SH-SY5Y (cell line): ENCODE measurements at regions not wholly inside any gene's neighbourhood (a gene's known extent, or its start where the extent isn't known, plus 50 kb on each side); places are given as distances from the start of the nearest gene placed in this dataset.

Source experiments
- GATA2 ChIP-seq: IDR thresholded peaks from 2 replicates; pipeline ENCODE4 v1.6.1; 2011; ENCODE audit warnings: mild to moderate bottlenecking, low read depth, low read length
- GATA3 ChIP-seq: IDR thresholded peaks from 2 replicates; pipeline ENCODE4 v1.6.1; 2011; ENCODE audit warnings: low read depth, mild to moderate bottlenecking, low read length, moderate library complexity

DNA sequence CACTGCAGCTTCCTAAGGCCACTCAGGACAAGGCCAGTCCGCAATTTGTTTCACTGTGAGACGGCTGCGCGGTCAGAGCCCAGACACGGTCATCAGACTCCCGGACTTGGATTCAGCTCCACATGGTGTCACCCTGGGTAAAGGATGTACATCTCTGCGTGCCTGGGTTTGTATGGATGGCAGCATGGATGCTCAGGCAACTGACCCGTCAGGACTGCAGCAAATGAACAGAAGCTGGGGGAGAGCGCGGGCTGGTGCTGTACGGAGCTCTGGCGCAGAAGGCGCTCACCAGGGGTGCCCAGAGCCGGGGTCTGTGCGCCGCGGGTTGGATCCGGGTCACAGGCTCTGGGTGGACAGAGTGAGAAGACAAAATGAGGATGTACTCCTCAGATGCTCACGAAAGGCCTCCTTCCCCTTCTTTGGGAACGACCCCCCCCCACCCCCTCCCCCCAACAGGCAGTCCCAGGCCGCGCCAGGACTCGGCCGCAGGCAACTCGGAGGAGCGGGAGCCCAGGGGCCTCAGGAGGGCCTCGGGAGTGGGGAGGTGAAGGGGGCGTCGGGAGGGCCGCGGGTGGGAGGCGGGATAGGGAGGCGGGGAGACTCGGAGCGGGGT lies 92.4 kb downstream of the CXCL12 start:
- TF ChIP-seq GATA3: no peak
- no peak for TF ChIP-seq GATA2

GRCh38 chr10:44291091-44291490 lies 93.8 kb downstream of the CXCL12 start:
- no peak for TF ChIP-seq GATA2
- TF ChIP-seq GATA3: no peak

DNA sequence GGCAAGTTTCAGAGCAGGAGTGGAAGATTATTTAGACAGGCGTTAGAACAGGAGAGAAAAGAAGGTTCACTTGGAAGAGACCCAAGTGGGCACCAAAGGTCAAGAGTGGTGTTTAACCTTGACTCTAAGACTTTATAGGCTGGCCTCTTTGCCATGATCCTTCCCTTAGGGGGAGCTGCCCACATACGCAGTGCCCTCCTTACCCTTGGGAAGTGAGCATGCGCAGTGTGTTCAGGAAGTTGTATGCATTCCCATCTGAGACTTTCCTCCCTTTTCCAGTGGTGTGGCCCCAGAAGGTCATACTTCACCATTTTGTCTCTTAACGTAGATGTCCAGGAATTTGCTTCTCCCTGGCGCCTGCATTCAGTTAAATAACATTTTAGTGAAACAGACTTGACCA lies 95.8 kb downstream of the CXCL12 start:
- TF ChIP-seq GATA3: no peak
- no peak for TF ChIP-seq GATA2

- no peak for TF ChIP-seq GATA2
- no peak for TF ChIP-seq GATA3
These were observed 97.5 kb downstream of the CXCL12 start for GRCh38 chr10:44287408-44287807.

- TF ChIP-seq GATA2 (no peak), GATA3 (no peak)
These were observed 100.5 kb downstream of the CXCL12 start for GRCh38 chr10:44284198-44285084.

DNA sequence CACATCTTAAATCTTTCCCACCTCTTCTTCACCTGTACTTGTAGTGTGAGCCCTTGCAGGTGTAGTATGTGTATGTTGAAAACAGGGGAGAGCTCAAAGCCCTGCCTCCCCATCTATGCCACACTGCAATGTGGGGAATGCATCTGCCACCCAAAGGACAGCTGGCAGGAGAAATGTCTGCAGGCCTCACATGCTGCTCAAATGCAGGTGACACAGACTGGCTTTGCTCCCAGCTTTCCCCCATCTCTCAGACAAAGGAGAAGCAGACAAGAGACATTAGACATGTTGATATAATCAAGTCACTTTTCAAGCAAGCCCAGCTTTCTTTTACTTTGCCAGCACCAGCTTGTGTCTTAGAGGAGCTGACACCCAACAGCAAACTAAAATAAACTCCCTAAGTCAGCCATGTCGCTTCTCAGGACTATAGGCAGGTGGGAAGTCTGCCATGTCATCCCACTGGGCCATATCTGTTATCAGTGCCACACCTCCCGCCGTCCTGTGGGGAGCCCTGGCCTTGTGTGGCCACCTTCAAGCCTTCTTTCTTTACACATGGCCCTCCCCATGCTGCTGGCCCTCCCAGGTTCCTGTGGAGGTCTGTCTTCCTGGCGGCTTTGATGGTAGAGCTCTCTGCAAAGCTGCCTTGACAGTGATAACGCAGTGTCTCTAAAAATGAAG lies 102.1 kb downstream of the CXCL12 start:
- TF ChIP-seq GATA3 (no peak), GATA2 (no peak)

DNA sequence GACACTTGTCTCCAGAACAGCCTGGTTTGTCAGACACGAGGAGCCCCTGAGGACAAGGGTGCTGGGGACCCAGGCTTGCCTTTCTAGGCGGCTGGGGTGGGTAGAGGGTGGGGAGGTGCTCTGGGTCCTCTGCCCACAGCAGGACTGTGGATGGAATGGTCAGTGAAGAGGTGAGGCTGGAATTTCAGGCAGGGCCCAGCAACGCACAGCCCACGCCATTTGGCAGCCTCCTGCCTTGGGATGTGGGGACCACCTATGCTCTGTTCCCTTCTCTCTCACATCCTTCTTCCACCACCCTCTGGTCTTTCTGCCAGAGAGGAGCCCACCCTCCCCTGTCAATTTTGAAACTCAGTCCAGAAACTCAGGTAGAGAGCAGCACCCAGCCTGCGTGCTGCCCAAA lies 103.2 kb downstream of the CXCL12 start:
- TF ChIP-seq GATA3: no peak
- TF ChIP-seq GATA2: no peak

- no peak for TF ChIP-seq GATA2
- TF ChIP-seq GATA3: no peak
These were observed 103.7 kb downstream of the CXCL12 start for GRCh38 chr10:44281089-44281613.

DNA sequence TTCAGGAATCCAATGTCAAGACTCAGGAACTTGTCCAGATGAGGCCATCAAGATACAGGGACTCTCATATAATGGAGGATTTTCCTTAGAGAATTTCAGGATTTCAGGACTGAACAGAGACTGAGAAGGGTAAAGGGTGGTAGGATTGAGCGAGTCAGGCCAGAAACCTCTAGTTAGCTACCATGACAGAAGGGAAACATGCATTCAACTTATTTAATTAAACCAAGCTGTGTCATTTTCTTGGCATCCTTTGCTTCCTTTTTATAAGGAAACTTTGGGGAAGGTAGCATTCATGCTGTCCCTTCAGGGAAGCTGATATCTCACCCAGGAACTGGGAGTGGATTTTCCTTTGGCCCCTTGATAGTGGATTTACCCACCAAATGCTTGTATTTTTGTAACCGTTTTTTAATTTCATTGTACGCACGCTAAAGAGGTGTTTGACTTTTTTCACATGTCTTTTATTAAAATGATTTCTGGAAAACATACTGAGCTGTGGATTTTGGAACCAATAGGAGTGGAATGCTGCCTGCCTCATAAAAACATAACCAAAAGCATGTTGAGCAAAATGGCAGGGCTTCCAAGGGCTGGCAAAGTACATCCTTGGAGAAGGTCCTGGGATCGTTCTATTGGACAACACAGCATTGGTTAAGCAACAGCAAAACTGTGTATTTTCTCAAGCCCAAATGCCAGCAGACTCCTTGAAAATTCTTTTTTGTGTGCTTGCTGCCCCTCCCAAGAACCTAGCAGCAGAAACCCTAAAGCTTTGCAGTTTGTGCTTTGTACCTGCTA lies 104.5 kb downstream of the CXCL12 start:
- TF ChIP-seq GATA3 (no peak), GATA2 (no peak)

DNA sequence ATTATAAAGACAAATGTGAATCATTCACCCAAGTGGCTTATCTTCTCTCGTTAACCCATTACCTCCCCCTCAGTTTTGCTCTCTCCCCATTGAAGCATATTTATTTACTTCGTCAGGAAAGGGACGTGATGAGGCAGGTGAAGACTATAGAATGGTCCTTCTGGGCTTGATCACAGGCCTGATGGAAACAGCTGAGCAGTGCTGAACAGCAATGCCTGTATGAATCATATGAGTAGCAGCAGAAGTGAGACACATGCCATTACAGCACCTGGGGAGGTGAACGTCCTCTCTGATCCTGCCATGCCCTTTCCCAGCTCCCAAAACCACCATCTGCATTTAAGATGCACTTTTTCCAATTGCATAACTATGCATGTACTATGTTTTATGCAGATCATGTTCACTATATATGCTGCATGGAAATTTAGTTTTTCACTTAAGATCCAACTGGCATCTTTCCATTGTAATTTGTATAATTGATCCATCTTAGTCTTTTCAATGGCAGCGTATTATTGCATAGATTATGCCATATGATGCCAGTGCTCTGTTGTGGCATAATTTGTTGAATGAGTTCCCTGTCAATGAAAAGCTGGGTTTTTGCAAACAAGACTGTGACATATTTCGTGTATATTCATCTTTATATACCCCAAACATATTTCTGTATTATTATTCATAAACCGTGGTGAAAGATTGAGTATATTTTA lies 105.3 kb downstream of the CXCL12 start:
- TF ChIP-seq GATA3: no peak
- no peak for TF ChIP-seq GATA2

DNA sequence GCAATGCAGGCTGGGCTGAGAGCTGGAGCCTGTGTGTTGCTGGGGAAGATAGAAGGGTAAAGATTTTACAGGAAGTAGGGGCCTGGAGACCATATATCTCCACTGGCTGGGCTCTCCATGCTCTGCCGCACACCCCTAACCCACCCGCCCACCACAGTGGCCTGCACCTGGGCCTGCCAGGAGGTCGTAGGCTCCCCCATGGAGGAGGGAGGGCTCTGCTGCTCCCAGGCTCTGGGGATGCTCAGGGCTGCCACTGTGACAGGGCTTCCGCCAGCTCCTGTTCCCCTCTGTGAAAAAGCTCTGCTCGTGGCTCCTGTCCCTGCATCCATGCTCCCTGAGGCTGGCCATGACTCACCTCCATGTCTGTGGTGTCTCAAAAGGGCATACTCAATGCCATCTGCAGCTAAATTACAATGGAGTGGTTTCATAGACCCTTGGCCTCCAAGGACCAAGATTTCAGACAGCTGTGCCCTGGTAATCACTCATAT lies 106.0 kb downstream of the CXCL12 start:
- TF ChIP-seq GATA2: no peak
- TF ChIP-seq GATA3: no peak

DNA sequence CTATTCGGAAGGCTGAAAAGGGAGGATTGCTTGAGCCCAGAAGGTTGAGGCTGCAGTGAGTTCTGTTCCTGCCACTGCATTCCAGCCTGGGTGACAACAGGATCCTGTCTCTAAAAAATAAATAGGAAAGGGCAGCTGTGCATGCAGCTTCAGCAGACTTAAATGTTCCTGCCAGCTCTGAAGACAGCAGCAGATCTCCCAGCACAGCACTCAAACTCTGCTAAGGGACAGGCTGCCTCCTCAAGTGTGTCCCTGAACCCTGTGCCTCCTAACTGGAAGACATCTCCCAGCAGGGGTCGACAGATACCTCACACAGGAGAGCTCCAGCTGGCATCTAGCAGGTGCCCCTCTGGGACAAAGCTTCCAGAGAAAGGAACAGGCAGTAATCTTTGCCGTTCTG lies 117.9 kb downstream of the CXCL12 start:
- TF ChIP-seq GATA3: no peak
- TF ChIP-seq GATA2: no peak

DNA sequence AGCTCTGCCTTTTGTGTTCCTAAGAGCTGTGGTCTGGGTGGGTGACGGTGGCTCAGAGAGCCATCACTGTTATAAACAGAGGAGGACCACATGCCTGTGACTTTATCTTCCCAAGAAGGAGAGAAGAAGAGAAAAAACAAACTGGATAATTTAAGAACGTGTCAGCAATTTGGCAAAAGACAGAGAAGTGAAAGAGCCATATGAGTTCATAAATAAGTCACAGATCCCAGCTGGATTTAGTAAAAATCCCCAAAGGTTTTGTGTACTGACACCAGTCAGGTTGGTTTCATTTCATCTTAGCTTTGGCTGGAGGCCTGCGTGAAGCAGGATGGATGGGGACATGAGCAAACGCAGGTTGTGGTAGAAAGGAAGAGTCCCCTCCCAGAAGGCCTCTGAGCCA lies 120.7 kb downstream of the CXCL12 start:
- TF ChIP-seq GATA3 (no peak), GATA2 (no peak)
